Mesothelial cell of epicardium (in vitro differentiated cells): ENCODE measurements at regions not wholly inside any gene's neighbourhood (a gene's known extent, or its start where the extent isn't known, plus 50 kb on each side); places are given as distances from the start of the nearest gene placed in this dataset.

ENCODE experiments used
- DNase-seq, 2 experiments: peaks; one replicate each; pipeline ENCODE4 v3.0.0; 2021; ENCODE audit warnings: low spot score in 2 of 2; ENCODE audit not compliant: unreplicated experiment in 2 of 2
- H3K27ac Mint-ChIP-seq: 2 replicates; pipeline ENCODE4 v1.8.0; 2021; ENCODE audit warnings: mixed read lengths
- H3K27me3 Mint-ChIP-seq: 2 replicates; pipeline ENCODE4 v1.8.0; 2021; ENCODE audit warnings: low read depth, mixed read lengths
- H3K36me3 Mint-ChIP-seq: 2 replicates; pipeline ENCODE4 v1.8.0; 2021; ENCODE audit warnings: mixed read lengths
- H3K4me1 Mint-ChIP-seq: 2 replicates; pipeline ENCODE4 v1.8.0; 2021; ENCODE audit warnings: mixed read lengths
- H3K4me3 Mint-ChIP-seq: 2 replicates; pipeline ENCODE4 v1.8.0; 2021; ENCODE audit warnings: mild to moderate bottlenecking, moderate library complexity, mixed read lengths
- H3K9me3 Mint-ChIP-seq: 2 replicates; pipeline ENCODE4 v1.8.0; 2021; ENCODE audit warnings: mixed read lengths
- TF ChIP-seq, protein P1 (sequence below): fragments of 200-600 bp; sonication (generic); IDR thresholded peaks from one replicate; pipeline ENCODE4 v1.5.0; 2021; ENCODE audit warnings: antibody characterized with exemption; ENCODE audit not compliant: unreplicated experiment

DNA sequence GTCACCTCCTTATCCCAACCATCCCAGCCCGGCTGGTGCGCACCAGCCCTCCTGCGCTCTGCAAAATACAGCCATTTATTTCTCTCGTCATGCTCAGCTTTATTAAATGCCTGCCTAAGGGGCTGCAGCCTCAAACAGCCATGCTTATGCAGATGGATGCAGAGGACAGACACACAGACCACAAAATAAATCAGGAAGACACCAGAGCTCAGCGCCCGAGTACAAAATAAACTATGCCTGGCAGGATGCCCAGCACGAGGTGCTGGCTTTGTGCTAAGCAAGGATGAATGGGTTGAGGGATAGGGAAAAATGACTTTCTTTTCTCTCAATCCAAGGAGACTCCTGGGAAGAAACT is 70.5 kb downstream of the RPUSD4 start:
- peak overlapping the region; percentile 89 for H3K27ac Mint-ChIP-seq
- H3K4me3 Mint-ChIP-seq: no peak overlapping the region
- no peaks in the 10 kb centered on the region for H3K36me3 Mint-ChIP-seq
- DNase-seq: peak in 1 of 2 experiments; percentile 77
- H3K9me3 Mint-ChIP-seq: no peaks in the 10 kb centered on the region
- no peaks in the 10 kb centered on the region for H3K27me3 Mint-ChIP-seq
- peaks cover 59% of the 10 kb centered on the region for H3K4me1 Mint-ChIP-seq
- TF ChIP-seq, protein P1, sequence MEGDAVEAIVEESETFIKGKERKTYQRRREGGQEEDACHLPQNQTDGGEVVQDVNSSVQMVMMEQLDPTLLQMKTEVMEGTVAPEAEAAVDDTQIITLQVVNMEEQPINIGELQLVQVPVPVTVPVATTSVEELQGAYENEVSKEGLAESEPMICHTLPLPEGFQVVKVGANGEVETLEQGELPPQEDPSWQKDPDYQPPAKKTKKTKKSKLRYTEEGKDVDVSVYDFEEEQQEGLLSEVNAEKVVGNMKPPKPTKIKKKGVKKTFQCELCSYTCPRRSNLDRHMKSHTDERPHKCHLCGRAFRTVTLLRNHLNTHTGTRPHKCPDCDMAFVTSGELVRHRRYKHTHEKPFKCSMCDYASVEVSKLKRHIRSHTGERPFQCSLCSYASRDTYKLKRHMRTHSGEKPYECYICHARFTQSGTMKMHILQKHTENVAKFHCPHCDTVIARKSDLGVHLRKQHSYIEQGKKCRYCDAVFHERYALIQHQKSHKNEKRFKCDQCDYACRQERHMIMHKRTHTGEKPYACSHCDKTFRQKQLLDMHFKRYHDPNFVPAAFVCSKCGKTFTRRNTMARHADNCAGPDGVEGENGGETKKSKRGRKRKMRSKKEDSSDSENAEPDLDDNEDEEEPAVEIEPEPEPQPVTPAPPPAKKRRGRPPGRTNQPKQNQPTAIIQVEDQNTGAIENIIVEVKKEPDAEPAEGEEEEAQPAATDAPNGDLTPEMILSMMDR: no peak

DNA sequence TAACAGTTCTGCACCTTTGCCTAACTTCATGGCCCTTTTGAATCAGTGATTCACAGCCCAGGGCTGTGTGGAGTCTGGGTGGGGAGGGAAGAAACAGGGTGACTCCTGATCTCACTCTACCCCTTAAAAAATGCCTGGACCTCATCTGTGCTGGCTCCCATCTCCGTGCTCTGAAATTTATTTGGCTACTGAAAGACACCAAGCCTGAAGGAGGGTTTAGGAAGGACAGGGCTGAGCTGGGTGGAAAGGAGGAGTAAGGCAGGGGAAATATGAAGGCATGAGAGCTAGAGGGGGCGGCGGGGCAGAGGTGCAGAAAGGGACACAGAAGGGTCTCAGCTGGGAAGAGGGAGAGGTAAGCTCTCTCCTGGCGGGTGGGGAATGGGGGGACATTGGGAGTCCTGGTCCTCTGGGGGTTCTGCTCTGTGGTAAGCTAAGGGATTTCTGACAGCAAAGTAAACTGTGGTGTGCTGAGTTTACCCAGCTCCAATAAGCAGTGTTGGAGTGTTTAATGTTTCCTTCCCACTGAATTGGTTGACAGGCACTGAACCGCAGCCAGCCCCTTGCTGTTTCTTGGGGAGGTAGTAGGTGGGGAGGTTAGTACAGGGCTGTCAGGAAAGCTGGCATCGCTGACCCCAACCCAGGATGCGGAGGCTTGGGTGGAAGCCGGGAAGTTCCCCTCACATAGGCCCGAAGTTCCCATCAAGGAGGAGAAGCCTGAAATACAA is 71.1 kb downstream of the RPUSD4 start:
- Mint-ChIP-seq H3K4me3 (peak overlapping the region; percentile 28), H3K27ac (peak overlapping the region; percentile 89), H3K4me1 (peaks cover 64% of the 10 kb centered on the region), H3K9me3 (no peaks in the 10 kb centered on the region), H3K27me3 (no peaks in the 10 kb centered on the region), H3K36me3 (no peaks in the 10 kb centered on the region)
- TF ChIP-seq, protein P1: no peak
- DNase-seq: no peak

DNA sequence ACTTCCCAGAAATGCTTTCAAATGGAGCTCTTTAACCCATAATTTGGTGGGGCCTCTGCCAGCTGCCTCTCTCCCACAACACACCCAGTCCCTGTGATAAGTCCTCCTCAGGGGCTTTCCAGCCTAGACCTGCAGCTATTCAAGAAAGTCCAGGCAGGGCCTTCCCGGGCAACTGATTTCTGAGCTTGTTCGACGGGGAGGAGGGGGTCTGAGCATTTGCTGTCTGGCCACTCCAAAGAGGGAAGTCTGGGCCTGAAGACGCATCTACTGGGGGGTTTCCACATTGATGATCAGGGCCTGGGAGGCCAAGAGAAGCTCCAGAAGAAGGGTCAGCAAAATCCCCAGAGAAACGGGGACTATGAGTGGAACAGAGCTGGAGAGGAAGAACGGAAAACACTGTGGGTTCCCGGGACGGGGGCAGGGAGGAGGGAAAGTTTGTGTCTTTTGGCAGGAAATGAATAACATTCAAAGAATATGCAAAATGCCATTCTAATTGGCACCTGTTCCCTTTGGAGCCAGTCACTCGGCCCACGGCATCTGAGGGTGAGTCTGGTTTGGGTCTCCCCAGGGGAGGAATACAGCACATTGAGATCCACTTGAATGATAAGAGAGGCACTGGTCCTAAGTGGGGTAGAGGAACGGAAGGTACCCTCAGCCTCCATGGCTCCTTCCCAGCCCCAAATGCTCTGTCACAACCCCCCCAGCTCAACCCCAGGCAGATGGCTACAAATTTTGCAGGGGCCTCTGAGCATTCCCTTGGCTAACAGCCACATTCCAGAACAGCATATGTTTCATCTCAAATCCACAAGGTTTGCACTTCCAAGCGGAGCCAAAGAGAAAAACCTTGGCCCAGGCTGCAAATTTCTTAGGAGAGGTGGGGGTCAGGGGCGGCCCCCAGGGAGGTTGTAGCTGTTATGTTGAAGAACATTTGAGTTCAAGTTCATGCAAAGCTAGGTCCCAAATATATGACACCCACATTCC is 72.0 kb downstream of the RPUSD4 start:
- Mint-ChIP-seq H3K27ac (peak overlapping the region; percentile 89), H3K36me3 (no peaks in the 10 kb centered on the region), H3K9me3 (no peaks in the 10 kb centered on the region), H3K4me1 (peaks cover 72% of the 10 kb centered on the region), H3K27me3 (no peaks in the 10 kb centered on the region), H3K4me3 (peak overlapping the region; percentile 28)
- no peak for DNase-seq
- TF ChIP-seq, protein P1: no peak

DNA sequence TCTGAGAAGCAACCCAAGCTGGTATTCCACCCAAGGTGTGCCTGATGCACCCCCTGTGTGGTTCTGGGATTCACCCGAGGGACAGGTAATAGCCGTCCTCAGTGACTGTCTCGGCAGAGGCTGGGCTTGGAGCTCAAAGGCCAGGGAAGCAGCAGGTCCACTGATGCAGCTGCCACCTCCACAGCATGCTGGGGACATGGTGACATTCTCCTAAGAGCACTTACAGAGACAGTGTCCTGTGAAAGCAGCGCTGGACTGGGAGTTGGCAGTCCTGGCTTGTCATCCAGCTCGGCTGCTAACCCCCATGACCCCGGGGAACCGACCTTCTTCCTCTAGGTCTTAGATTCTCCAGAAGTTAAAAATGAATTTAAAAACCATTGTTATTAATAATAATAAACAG is 72.8 kb downstream of the RPUSD4 start:
- H3K9me3 Mint-ChIP-seq: no peaks in the 10 kb centered on the region
- no peaks in the 10 kb centered on the region for H3K36me3 Mint-ChIP-seq
- H3K27ac Mint-ChIP-seq: peak overlapping the region; percentile 82
- H3K4me3 Mint-ChIP-seq: no peak overlapping the region
- TF ChIP-seq, protein P1: no peak
- peaks cover 77% of the 10 kb centered on the region for H3K4me1 Mint-ChIP-seq
- no peak for DNase-seq
- H3K27me3 Mint-ChIP-seq: no peaks in the 10 kb centered on the region

DNA sequence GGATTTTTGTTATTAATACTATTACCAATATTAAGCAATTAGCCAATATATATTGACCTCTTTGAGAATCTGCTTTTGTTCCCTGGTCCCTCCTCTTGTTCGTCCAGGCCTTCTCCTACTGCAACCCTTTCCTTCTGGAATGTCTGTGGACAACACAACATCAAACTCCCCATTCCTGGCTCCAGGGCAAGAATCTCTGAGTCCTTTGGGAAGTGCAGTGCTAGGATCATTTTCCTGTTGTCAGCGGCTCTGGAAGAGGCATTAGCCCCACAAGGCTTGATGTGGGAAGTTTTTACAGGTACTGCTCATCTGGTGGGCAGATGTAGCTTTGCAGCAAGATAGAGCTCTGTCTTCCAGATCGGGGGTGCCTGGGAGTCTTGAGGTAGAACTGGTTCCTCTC is 74.3 kb downstream of the RPUSD4 start:
- Mint-ChIP-seq H3K4me3 (no peak overlapping the region), H3K4me1 (peaks cover 90% of the 10 kb centered on the region), H3K36me3 (no peaks in the 10 kb centered on the region), H3K9me3 (no peaks in the 10 kb centered on the region), H3K27ac (peak overlapping the region; percentile 83), H3K27me3 (no peaks in the 10 kb centered on the region)
- TF ChIP-seq, protein P1: no peak
- no peak for DNase-seq
